Muscle of arm (tissue), 1 donor: ENCODE measurements at regions not wholly inside any gene's neighbourhood (a gene's known extent, or its start where the extent isn't known, plus 50 kb on each side); places are given as distances from the start of the nearest gene placed in this dataset.

Source experiments
- DNase-seq: peaks from one replicate; pipeline ENCODE4 v3.0.0-alpha.2; 2013

- DNase-seq = no peak
Observed at GRCh38 chr21:39105836-39106235, 77.4 kb downstream of the PSMG1 start.

GRCh38 chr21:39105341-39105765 lies 77.9 kb downstream of the PSMG1 start:
- no peak for DNase-seq

GRCh38 chr21:39104911-39105310 lies 78.3 kb downstream of the PSMG1 start:
- no peak for DNase-seq

- no peak for DNase-seq
Observed at GRCh38 chr21:39103689-39104088, 79.6 kb downstream of the PSMG1 start.

- no peak for DNase-seq
Observed at GRCh38 chr21:39099859-39100258, 83.4 kb downstream of the PSMG1 start.

GRCh38 chr21:39098696-39099200 lies 84.5 kb downstream of the PSMG1 start:
- no peak for DNase-seq

GRCh38 chr21:39097981-39098380 lies 85.3 kb downstream of the PSMG1 start:
- DNase-seq = no peak

- peak; percentile 20 for DNase-seq
Observed at GRCh38 chr21:39097335-39097861, 85.9 kb downstream of the PSMG1 start.

GRCh38 chr21:39096754-39097153 lies 86.5 kb downstream of the PSMG1 start:
- no peak for DNase-seq

GRCh38 chr21:39095681-39096080 lies 87.6 kb downstream of the PSMG1 start:
- DNase-seq = no peak

GRCh38 chr21:39094847-39095579 lies 88.2 kb downstream of the PSMG1 start:
- DNase-seq = no peak

- no peak for DNase-seq
Observed at GRCh38 chr21:39094087-39094780, 89.0 kb downstream of the PSMG1 start.

GRCh38 chr21:39093526-39093925 lies 89.7 kb downstream of the PSMG1 start:
- DNase-seq = no peak

GRCh38 chr21:39088831-39089380 lies 94.3 kb downstream of the PSMG1 start:
- peak; percentile 53 for DNase-seq

GRCh38 chr21:39088031-39088370 lies 95.2 kb downstream of the PSMG1 start:
- DNase-seq = no peak

- DNase-seq = peak; percentile 24
Observed at GRCh38 chr21:39087238-39088030, 95.8 kb downstream of the PSMG1 start.

GRCh38 chr21:39086547-39086946 lies 96.7 kb downstream of the PSMG1 start:
- no peak for DNase-seq

- no peak for DNase-seq
Observed at GRCh38 chr21:39085843-39086405, 97.3 kb downstream of the PSMG1 start.

GRCh38 chr21:39084979-39085729 lies 98.1 kb downstream of the PSMG1 start:
- no peak for DNase-seq

- no peak for DNase-seq
Observed at GRCh38 chr21:39084073-39084472, 99.2 kb downstream of the PSMG1 start.
